GM18873 (cell line): ENCODE measurements at regions not wholly inside any gene's neighbourhood (a gene's known extent, or its start where the extent isn't known, plus 50 kb on each side); places are given as distances from the start of the nearest gene placed in this dataset.
"Not testable (repeated sequence)": the region's sequence is repeated elsewhere in the genome, so short reads cannot be mapped to it uniquely, and the experiment has no call there.

Source experiments
- ATAC-seq: cut with Tn5 transposase; IDR thresholded peaks from one replicate; pipeline ENCODE4 v1.9.1; 2021; ENCODE audit warnings: mild to moderate bottlenecking, moderate library complexity, moderate number of reproducible peaks; ENCODE audit not compliant: unreplicated experiment, low FRiP score

DNA sequence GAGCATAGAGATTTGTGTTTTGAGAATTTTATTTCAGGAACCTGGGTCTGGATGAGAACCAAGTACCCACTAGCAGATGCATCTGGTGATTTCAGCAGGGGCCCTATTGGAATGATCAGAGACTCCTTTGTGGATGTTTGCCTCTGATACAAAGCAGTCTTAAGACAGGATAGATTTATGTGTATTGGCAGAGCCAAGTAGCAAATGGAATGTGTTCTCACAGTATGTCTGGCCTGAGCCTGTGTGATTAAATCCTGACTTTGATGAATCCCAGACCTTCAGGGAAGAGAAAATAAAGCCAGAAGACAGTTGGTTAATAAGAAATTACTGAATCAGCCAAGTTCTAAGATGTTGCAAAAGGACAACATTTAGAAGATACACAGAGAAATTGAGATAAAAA is 755.5 kb upstream of the SEMA6D start:
- no peak for ATAC-seq

DNA sequence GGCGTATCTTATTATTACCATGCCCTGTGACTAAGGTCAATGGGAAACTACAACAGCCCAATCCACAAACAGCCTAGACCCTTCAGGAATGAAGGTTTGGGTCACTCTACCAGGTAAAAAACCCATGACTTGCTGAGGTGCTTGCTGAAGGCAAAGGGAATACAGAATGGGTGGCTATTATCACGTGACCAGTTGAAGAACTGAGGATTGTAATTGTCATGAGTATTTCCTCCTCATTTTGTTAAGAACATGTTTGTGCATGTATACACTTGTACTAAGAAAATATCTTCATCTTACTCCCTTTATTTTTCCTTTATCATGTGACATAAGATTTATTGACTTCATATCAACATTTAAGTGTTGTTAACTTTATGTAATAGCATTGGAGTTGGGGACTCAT is 729.2 kb upstream of the SEMA6D start:
- not testable (repeated sequence) for ATAC-seq

DNA sequence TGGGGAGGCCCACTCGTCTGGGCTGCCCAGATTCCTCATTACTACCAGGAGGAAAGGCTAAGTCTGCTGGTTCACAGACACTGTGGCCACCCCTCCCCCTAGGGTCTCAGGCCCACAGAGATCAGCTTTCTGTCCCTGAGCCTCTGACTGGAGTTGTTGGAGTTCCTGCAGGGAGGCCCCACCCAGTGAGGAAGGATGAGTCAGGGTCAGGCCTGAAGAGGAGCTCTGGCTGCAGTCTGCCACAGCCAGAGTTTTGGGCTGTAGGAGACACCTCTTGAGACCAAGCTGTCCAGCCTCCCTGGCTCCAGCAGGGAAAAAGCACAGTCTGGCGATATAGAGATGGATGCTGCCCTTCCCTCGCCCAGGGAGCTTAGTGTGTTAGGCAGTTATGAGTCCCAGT is 720.9 kb upstream of the SEMA6D start:
- no peak for ATAC-seq

DNA sequence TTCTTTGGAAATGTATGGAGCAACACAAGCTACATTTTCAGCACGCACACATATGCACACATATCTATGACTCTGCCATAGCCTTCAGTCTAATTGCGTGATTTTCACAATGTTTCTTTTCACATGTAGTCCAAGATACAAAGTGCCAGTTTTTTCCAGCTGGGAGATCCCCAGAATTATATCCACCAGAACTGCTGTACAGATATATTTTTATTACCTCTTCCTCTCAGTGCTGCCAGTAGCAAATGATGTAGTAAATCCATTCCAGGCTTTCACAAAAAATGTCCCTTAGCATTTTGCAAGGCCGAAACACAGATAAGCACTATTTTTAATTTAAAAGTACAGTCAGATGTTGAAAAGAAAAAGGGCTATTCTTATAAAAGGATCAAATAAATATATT is 719.8 kb upstream of the SEMA6D start:
- no peak for ATAC-seq

DNA sequence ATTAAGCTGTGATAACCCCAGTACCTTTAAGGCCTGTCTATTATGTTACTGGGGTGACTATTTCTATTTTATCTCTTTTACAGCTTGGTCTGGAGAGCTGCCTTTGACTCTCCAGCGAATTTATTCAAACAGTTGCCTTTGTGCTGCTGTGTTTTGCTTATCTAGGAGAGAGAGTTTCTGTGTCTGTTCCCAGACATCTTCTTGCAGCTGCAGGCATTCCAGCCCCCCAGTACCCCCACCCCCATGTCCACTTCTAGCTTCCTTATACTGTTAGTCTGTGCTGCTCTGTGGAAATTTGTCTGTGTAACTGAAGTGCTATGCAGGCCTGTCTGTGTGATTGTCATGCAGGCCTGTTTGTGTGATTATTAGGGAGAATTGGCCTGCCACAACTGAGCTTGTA is 713.7 kb upstream of the SEMA6D start:
- ATAC-seq = no peak

DNA sequence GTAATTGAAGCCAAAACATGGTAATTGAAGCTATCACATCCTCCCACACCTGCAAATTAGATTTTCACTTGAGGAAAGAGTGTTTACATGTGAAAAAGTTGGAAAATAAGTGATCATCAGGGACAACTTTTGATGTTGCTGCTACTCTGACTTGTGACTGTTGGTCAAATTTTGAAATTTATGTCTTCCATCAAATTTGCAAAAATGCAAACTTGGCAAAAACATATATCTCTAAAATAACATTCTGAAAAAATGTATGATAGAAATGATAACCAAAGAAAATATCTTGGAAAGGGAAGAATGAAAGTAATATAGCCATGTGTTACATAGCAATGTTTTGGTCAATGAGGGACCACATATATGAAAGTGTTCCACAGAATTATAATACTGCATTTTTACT is 703.9 kb upstream of the SEMA6D start:
- ATAC-seq = no peak

DNA sequence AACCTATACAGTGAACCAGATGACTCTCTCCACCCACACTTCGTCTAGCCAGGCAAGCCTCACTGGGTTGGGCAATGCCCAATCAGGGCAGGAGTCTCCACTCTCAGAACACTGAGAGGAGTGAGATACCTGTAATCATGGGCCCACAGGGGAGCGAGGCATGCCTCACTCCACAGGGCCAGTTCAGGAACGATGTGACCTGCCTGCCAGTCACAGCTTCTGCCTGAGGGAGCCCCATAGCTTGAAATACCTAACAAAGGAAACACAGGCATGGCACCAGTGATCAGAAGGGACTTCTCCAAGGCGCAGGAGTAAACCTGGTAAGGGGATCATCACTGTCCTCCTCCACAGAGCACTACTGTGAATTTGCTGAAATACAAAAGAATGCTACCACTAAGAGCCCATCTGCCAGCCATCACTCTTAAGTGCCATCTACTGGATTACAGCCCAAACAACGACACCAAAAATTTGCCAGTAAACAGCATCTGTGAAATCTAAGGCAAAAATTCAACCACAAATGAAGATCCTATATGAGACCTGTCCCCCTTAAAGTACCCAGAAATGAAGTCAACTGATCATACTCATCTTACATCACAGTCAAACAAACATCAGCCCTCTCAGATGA is 689.9 kb upstream of the SEMA6D start:
- ATAC-seq = no peak

DNA sequence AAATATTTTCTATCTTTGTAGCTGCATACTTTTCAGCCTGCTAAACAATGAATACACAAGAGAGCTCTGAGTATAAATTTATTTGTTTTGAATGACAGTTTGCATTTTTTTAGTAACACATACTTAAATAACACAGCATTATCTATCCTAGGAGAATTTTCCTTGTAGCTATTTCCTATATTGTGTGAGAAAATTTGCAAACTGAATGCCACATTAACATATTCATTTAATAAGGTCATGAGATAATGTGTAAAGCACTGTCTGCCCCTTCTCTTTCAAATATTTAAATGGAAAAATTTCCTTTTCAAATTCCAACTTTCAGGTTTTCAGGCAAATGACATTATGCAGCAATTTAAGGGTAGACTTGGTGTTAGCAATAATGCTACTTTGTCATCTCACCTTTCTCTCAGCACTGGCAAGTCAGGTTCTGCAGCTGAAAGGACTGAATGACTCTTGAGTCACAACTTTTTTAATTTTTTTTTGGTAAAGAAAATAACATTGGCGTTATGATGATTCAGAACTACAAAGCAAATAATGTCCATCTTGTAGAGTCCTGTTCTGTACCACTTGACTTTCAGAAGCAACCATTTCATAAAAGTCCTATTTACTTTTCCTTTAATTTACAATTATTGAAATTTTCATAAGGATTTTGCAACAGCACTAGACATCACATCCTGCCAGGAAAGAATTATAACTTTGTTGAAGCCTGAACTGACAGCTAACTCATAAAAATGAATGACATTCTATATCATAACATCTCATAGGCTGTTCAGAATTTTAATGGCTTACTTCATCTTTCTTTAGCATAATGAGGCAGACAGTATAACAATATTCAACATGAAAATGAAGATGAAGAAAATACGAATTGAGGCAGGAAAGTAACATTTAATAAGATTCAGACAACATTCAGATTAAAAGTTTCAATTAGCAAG is 681.6 kb upstream of the SEMA6D start:
- no peak for ATAC-seq

DNA sequence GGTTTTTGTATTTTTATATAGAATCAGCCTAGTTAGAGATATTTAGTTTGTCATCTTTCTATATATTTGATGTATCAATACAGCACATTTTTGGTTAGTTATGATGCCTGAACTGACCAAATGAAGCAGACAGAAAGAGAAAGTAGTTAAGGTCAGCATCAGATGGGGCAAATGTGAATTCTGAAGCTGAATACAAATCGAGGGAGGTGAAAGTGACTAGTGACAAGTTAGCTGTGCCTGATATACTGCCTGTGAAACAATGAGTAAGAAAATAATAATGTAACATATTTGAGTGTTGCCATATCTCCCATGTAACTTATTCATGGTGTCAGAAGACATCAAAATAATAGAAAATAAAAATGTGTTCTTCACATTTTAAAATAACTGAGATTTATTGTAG is 680.3 kb upstream of the SEMA6D start:
- ATAC-seq = no peak

DNA sequence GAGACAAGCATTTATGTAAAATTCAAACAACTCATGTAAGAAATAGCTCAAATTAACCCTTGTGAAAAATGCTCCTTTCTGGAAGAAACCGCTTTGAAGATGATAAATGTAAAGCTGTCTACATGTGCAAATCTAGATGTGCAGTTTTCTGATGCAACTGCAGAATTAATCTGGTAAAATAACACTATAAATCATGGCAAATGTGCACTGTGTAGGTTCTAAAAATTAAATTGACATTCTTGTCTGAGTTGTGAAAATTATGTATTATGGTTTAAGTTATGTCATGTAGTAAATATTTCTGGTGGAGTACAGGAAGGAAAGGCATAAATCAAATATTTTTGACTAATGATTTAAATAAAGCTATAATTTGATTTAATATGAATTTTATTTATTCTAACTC is 678.1 kb upstream of the SEMA6D start:
- no peak for ATAC-seq

DNA sequence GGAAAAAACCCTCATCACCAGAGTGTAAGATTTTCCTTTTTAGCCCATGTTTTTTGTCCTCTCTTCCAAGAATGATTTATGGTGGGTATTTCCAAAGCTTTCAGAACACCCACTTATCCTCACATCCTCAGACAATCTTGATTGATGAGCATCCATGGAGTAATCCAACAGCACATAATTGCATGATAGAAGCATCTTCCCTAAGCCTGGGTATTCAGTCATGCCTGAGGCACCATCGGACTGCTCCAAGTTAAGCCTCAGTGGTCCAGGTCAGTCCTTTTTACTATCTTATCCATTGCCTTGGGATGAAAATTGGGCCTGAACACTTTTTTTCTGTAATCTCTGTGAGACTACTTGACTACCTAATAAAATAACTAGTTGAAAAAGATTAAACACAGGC is 676.0 kb upstream of the SEMA6D start:
- no peak for ATAC-seq

DNA sequence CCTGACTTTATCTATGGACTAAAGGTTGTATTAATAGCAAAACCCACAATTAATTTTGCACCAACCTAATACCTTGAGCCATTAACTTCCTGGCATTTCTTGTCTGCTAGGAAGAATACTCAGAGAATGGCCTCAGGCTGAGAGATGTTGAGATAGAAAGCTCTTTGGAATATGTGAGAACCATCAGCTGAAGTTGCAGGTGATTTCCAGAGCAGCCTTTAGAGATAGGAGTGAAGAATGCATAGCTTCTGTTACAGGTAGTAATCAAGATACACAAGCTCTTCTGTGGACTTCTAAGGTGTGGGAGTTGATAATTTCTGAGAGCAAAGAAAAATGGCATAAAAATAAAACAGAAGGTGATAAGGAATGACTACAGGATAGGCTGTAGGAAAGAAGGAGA is 669.3 kb upstream of the SEMA6D start:
- not testable (repeated sequence) for ATAC-seq

DNA sequence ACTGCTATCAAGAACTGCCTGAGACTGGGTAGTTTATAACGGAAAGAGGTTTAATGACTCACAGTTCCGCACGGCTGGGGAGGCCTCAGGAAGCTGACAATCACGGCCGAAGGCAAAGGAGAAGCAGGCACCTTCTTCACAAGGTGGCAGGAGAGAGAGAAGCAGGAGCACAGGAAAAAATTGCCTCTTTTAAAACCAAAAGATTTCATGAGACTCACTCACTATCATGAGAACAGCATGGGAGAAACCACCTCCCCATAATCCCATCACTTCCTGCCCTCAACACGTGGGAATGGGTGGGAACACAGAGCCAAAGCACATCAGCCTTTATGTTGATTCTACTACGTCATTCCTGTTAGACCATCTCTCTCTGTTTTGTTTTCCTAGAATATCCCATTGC is 650.9 kb upstream of the SEMA6D start:
- no peak for ATAC-seq

DNA sequence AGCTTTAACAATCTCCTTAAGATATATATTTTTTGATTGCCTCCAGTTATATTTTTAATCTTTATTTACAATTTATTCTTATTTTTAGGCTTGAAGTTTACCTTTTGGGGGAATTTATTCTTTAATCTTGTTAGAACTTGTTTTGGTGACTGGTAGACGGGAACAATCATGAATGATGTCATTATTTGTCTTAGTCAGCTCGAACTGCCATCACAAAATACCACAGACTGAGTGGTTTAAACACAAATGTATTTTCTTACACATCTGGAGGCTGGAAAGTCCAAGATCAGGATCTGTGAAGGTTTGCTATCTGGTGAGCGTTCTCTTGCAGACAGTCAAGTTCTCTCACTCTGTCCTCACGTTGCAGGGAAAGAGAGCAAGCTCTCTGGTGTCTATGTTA is 639.5 kb upstream of the SEMA6D start:
- not testable (repeated sequence) for ATAC-seq

DNA sequence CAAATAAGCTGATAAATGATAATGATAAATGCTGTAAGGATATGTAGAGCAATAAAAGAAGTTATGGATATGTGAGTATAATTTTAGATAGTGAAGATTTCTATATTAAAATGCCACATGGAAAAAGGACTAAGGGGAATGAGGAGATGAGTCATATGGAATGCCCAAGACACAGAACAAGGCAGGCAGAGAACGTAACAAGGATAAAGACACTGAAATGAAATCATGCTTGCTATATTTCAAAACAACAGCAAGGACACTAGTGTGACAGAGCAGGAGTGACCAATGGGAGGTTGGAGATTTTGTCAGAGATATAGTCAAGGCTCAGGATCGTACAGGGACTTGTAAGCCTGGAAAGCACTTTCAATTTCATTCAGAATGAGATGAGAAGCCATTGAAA is 621.5 kb upstream of the SEMA6D start:
- no peak for ATAC-seq

DNA sequence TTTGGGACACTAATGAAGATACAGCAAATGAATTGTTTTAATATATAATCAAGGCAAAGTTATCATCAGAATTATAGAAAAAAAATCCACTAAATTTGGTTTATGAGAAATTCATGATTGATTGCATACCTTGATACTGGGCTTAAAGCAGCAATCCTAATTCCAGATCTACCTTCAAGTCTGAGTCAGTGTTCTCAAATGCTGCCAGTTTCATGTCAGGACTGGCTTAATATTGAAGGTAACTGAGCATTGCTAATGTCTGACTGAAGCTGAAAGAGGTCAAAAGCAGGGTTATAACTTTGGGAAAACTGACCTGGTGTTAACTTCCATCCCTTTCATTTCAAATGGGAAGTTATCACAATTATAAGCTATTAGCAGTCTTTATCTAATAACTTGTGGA is 618.8 kb upstream of the SEMA6D start:
- not testable (repeated sequence) for ATAC-seq

DNA sequence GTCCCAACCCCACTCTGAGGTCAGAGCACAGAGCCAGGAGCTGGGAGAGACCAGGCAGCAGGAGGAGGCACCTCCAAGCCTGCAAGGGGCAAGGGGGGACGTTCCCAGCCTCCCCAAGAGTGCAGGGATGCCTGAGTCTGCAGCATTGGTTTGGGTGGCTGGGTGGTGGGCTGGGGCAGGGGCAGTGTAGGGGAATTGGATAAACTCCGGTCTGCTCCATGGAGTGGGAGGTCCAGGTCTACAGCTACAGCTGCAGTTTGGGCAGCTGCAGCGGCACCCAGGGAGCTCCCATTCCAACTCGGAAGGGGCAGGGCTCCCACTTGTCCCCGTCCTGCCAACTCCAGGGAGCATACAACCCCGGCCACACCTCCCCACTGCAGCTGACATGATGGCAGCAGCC is 617.5 kb upstream of the SEMA6D start:
- ATAC-seq = not testable (repeated sequence)

DNA sequence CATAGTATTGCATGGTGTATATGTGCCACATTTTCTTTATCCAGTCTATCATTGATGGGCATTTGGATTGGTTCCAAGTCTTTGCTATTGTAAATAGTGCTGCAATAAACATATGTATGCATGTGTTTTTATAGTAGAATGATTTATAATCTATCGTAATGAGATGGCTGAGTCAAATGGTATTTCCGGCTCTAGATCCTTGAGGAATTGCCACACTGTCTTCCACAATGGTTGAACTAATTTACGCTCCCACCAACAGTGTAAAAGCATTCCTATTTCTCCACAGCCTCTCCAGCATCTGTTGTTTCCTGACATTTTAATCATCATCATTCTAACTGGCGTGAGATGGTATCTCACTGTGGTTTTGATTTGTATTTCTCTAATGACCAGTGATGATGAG is 608.5 kb upstream of the SEMA6D start:
- not testable (repeated sequence) for ATAC-seq

DNA sequence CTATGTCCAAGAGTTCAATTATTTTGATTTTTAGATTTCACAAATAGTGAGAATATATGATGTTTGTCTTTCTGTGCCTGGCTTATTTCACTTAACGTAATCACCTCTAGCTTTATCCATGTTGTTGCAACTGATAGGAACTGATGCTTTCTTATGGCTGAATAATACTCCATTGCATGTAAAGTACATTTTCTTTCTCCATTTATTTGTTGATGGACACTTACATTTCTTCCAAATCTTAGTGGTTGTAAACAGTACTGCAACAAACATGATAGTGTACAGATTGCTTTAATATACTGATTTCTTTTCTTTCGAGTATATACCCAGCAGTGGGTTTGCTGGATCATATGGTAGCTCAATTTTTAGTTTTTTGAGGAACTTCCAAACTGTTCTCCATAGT is 600.6 kb upstream of the SEMA6D start:
- ATAC-seq = no peak

DNA sequence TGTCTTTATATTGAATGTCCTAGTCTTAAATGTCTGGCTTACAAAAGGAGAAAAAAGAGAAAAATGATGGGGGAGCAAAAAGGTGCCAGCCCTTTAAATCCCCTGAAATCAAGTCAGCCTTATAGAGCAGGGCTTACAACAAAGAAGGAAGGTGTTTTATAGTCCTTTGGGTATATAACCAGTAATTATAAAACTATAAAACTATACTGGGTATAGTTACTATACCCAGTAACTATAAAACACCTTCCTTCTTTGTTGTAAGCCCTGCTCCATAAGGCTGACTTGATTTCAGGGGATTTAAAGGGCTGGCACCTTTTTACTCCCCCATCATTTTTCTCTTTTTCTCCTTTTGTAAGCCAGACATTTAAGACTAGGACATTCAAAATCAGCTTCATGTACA is 598.0 kb upstream of the SEMA6D start:
- ATAC-seq = no peak

DNA sequence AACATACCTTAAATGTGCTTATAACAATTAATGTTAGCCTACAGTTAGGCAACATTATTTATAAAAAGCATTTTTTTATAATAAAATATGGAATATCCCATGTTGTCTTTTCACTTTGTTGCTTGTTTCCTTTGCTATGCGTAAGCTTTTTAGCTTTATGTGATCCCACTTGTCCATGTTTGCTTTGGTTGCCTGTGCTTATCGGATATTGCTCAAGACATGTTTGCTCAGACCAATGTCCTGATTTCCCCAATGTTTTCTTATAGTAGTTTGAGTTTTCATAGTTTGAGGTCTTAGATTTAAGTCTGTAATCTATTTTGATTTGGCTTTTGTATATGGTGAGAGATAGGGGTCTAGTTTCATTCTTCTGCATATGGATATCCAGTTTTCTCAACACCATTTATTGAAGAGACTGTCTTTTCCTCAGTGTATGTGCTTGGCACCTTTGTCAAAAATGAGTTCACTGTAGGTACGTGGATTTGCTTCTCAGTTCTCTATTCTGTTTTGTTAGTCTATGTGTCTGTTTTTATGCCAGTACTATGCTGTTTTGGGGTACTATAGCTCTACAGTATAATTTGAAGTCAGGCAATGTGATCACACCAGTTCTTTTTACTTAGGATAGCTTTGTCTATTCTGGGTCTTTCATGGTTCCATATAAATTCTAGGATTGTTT is 592.7 kb upstream of the SEMA6D start:
- no peak for ATAC-seq
